ENCODE measurements at regions not wholly inside any gene's neighbourhood (a gene's known extent, or its start where the extent isn't known, plus 50 kb on each side); places are given as distances from the start of the nearest gene placed in this dataset.
"Not testable (repeated sequence)": the region's sequence is repeated elsewhere in the genome, so short reads cannot be mapped to it uniquely, and the experiment has no call there.

GRCh38 chr19:31031455-31031854, 317.8 kb downstream of the TSHZ3 start:
- not testable (repeated sequence) for DNase-seq

- DNase-seq: no peak
Observed at GRCh38 chr19:31023038-31023437, 326.2 kb downstream of the TSHZ3 start.

DNA sequence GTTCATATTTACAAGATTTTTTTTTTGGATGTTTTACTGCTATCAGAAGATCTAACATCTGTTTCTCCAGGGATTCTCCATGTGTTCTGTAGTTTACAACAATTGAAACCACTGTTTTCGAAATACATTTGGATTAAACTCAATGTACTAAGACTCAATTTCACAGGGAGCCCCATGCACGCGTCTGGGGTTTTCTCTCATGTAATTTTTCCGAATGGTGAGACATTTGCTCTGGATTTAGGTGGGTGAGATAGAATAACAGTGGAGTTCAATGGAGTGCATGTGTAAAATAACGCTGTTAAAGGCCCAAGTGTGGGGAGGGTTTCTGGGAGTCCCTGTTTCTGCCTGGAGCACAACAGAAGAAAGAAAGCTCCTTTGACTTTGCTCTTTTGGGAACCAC, 330.3 kb downstream of the TSHZ3 start:
- DNase-seq: no peak

DNA sequence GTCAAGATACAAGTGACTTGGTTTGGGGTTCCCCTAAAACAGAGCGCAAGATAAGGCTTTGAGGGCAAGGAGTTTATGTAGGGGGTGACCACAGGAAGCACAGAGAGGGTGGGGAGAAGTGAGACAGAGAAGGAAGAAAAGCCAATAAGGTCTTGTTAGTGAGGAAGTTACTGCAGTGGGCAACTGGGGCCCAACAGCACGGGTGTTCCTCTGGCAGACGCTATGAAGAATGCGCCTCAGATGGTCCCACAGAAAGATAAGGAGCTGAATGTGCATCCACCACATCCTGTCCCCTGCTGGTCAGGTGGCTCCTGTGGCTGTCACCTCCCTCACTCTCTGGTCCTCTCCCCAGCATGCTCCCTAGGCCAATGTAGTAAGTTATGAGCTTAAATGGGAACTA, 333.5 kb downstream of the TSHZ3 start:
- DNase-seq: no peak

DNA sequence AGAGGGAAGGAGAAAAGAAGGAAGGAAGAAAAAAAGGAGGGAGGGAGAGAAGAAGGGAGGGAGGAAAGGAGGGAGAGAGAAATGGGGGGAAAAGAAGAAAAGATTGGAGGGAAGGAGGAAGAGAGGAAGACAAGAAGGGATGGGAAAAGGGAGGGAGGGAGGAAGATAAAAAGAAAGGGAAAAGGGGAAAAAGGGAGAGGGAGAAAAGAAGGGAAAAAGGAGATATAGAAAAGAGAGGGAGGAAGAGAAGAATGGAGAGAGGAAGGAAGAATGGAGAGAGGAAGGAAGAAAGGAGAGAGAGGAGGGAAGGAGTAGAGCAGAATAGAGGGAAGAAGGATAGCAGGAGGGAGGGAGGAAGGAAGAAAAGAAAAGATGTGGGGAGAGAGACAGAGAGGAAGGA, 334.6 kb downstream of the TSHZ3 start:
- DNase-seq: no peak

GRCh38 chr19:31013384-31014020, 335.7 kb downstream of the TSHZ3 start:
- no peak for DNase-seq

- no peak for DNase-seq
Observed at GRCh38 chr19:31002518-31003244, 346.6 kb downstream of the TSHZ3 start.

DNA sequence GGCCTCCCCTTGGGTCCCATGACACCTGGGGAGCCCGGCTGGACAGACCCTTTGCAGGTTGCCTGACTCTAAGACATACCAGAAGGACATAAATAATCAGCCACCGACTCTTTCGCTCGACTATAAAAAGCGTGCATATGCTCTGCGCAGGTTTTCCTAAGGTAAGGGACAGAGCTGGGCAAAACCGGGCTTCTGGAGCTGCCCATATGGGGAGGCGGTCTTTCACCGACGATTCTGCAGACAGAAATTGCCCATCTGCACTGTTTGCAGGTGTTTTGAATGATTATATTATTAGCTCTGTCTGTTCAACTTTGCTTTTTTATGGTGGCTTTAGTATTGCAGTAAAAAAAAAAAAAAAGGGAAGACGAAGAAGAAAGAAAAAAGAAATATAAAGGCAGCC, 347.2 kb downstream of the TSHZ3 start:
- DNase-seq: no peak

DNA sequence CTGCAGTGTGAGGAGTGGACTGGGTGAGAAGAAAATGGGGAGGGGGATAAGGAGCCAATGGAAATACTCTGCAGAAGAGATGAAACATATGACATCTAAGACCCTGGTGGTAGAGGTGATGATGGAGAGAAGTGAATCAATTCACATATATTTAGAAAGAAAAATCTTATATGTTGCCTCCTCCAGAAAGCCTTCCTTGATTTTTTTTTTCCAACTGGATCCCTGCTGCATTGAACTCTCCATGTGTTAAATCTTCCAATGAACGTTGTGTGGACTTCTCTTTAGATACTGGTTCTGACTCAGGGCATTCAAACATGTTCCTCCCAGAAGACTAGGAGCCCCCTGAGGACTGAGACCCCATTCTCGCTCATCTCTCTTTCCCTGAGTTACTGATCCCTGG, 348.3 kb downstream of the TSHZ3 start:
- DNase-seq: no peak

- DNase-seq: no peak
Observed at GRCh38 chr19:30999726-31000125, 349.5 kb downstream of the TSHZ3 start.

- DNase-seq: no peak
Observed at GRCh38 chr19:30997222-30997621, 352.0 kb downstream of the TSHZ3 start.

GRCh38 chr19:30978639-30979038, 370.6 kb downstream of the TSHZ3 start:
- no peak for DNase-seq

- no peak for DNase-seq
Observed at GRCh38 chr19:30969591-30969990, 379.6 kb downstream of the TSHZ3 start.

DNA sequence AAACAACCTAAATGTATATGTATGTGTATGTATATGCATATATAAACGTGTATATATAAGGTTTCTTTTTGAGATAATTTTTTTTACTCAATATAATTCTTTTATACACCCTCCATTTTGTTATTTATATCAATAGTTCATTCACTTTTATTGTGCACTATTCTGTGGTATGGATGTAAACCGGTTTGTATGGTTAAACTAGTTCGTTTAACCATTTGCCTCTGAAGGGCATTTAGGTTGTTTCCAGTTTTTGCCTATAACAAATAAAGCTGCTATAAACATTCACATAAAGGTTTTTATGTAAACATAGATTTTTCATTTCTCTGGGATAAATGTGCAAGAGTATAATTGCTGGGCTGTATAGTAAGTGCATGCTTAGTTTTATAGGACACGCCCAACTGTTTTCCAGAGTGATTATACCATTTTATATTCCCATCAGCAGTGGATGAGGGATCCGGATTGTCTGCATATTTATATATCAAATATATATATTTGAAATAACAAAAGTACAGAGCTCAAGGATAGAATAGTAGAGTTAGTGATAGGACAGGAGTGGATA, 380.3 kb downstream of the TSHZ3 start:
- no peak for DNase-seq

GRCh38 chr19:30968210-30968609, 381.0 kb downstream of the TSHZ3 start:
- DNase-seq: no peak

DNA sequence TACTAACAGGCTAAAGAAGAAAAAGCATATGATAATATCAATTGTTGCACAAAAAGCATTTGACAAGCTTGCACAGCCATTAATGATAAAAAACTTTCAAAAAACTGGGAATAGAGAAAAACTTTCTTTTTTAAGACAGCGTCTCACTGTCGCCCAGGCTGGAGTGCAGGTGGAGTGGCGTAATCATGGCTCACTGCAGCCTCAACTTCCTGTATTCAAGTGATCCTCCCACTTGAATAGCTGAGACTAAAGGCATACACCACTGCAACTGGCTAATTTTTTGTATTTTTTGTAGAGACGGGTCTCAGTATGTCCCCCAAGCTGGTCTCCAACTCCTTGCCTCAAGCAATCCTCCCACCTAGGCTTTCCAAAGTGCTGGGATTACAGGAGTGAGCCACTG, 382.8 kb downstream of the TSHZ3 start:
- no peak for DNase-seq

- DNase-seq: no peak
Observed at GRCh38 chr19:30959011-30959410, 390.2 kb downstream of the TSHZ3 start.

DNA sequence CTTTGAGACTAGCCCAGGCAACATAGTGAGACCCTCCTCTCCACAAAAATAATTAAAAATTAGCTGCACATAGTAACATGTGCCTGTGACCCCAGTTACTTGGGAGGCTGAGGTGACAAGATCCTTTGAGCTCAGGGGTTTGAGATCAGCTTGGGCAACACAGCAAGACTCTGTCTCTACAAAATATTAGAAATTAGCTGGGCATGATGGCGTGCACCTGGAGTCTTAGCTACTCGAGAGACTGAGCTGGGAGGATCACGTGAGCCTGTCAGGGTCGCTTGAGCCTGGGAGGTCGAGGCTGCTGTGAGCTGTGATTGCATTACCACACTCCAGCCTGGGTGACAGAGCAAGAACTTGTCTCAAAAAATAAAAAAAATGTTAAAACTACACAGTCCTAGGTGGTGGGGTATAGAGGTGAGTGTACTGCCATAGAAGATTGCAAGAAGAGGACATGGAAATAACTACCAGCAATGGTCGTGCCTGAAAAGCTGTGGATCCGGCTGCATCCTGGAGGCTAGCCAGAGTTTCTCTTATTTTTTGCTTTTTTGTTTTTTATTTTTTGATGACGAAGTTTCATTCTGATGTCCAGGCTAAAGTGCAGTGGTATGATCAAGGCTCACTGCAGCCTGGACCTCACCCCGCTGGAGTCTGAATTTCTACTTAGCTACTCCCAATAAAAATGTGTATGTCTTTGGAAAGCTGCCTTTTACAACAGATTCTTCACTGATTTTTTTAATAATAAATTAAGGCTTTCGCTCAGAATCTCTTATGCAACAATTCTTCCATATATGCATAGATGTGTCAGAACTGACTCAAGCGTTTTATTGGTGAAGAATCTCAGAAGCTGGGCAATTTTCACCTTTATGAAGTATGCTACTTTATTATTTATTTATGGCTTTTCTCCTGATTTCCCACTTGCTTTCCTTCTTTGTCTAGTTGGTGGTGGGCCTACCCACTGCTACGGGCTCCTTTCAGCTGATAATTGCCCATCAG, 393.8 kb downstream of the TSHZ3 start:
- DNase-seq: no peak

DNA sequence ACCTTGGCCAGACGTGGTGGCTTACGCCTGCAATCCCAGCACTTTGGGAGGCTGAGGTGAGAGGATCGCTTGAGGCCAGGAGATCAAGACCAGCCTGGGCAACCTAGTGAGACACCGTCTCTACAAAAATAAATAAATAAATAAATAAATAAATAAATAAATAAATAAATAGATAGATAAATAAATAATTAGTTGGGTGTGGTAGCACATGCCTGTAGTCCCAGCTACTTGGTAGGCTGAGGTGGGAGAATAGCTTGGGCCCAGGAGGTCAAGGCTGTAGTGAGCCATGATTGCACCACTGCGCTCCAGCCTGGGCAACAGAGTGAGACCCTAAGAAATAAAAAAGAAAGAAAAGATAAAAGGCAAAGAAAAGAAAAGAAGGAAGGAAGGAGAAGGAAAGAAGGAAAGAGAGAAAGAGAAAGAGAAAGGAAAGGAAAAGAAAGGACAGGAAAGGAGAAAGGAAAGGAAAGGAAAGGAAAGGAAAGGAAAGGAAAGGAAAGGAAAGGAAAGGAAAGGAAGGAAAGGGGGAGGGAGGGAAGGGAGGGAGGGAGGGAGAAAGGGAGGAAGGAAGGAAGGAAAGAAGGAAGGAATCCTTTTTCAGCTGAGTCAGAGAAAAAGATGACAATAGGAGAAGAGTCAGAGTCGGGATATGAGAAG, 404.8 kb downstream of the TSHZ3 start:
- not testable (repeated sequence) for DNase-seq

DNA sequence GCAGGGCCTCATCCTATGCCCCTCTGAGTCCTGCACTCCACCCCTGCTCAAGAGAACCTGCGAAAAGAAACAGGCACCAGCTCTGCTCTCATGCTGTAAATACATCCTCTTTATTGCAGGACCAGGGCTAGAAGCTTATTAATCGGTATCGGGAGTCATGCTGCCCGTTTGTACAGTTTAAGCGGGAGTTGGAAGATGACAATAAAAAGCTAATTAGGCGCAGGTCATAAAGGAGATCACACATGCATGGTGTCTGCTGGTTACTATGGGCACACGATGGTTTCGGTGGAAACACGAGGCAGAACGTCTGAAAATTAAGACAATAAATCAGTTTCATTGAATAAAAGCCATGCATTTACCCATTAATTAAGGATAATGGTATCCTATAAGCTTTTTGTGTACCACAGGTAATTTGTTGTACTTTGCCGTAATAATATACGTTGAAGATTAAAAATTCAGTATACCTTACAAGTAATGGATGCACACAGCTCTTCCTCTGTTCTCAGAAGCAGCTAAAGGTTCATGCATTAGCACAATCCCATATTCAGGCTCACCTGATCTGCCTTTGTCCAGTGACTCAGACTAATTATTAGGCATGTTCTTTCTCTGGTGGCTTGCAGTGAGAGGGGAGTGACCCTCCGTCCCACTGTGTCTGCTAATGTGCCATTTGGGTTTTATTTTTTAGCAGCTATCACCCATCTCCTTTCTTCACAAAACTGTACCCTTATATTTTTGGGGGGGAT, 406.0 kb downstream of the TSHZ3 start:
- no peak for DNase-seq

DNA sequence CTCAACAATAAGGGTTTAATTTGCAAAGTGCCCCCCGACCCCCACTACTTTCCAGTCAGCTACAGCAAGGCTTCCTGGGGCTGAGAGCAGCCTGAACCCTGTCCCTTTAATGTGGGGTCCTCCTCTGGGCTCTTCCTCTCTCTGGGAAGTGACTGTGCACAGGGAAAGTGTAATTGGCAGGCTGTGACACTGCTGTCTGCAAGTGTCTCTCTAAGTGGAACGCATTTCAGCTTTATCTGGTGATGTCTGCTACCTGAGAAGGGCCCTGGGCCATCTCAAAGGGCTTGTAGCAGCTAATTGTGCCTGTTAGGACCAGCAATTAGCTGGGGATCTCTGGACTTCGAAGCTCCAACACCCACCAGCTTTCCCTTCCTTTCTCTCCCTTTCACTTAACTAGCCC, 406.6 kb downstream of the TSHZ3 start:
- peak; percentile 63 for DNase-seq

GRCh38 chr19:30941591-30941990, 407.6 kb downstream of the TSHZ3 start:
- peak; percentile 35 for DNase-seq

All from islet precursor cell (in vitro differentiated cells).